Stimulated activated CD8-positive, alpha-beta memory T cell treated with anti-CD3 and anti-CD28 coated beads, Interleukin-4, amount 100 ng/mL, for 4 hours (primary cell): ENCODE measurements at regions not wholly inside any gene's neighbourhood (a gene's known extent, or its start where the extent isn't known, plus 50 kb on each side); places are given as distances from the start of the nearest gene placed in this dataset.
"Not testable (repeated sequence)": the region's sequence is repeated elsewhere in the genome, so short reads cannot be mapped to it uniquely, and the experiment has no call there.

Experiments used
- DNase-seq, 2 donors: peaks; one replicate each; pipeline ENCODE4 v3.0.0-alpha.2; 2020; ENCODE audit warnings: low read depth in 2 of 2, low spot score in 1 of 2

- no peak for DNase-seq
Measured at GRCh38 chr9:89670801-89671434, 66.1 kb downstream of the GADD45G start.

- DNase-seq, result no peak
Measured at GRCh38 chr9:89674667-89675057, 69.8 kb downstream of the GADD45G start.

GRCh38 chr9:89675058-89675742 is 70.4 kb downstream of the GADD45G start:
- DNase-seq, result no peak

- DNase-seq, result no peak
Measured at GRCh38 chr9:89676281-89676680, 71.5 kb downstream of the GADD45G start.

GRCh38 chr9:89677702-89678395 is 73.0 kb downstream of the GADD45G start:
- no peak for DNase-seq

GRCh38 chr9:89678396-89679015 is 73.7 kb downstream of the GADD45G start:
- DNase-seq, result no peak

GRCh38 chr9:89679016-89679415 is 74.2 kb downstream of the GADD45G start:
- DNase-seq, result no peak

GRCh38 chr9:89679581-89679980 is 74.8 kb downstream of the GADD45G start:
- DNase-seq, result no peak

- DNase-seq, result no peak
Measured at GRCh38 chr9:89680547-89681467, 76.0 kb downstream of the GADD45G start.

- DNase-seq, result not testable (repeated sequence)
Measured at GRCh38 chr9:89681468-89681859, 76.7 kb downstream of the GADD45G start.

- DNase-seq, result no peak
Measured at GRCh38 chr9:89683626-89684025, 78.8 kb downstream of the GADD45G start.

- no peak for DNase-seq
Measured at GRCh38 chr9:89684218-89684617, 79.4 kb downstream of the GADD45G start.

GRCh38 chr9:89684912-89685636 is 80.3 kb downstream of the GADD45G start:
- DNase-seq, result no peak

- no peak for DNase-seq
Measured at GRCh38 chr9:89685698-89686097, 80.9 kb downstream of the GADD45G start.

- no peak for DNase-seq
Measured at GRCh38 chr9:89686126-89686525, 81.3 kb downstream of the GADD45G start.

GRCh38 chr9:89686621-89687020 is 81.8 kb downstream of the GADD45G start:
- DNase-seq, result no peak

GRCh38 chr9:89687188-89687587 is 82.4 kb downstream of the GADD45G start:
- no peak for DNase-seq

GRCh38 chr9:89687848-89688247 is 83.0 kb downstream of the GADD45G start:
- no peak for DNase-seq

- DNase-seq, result not testable (repeated sequence)
Measured at GRCh38 chr9:89689321-89689720, 84.5 kb downstream of the GADD45G start.

GRCh38 chr9:89690334-89690912 is 85.6 kb downstream of the GADD45G start:
- no peak for DNase-seq
